Esophagus squamous epithelium (tissue), 4 donors: ENCODE measurements at regions not wholly inside any gene's neighbourhood (a gene's known extent, or its start where the extent isn't known, plus 50 kb on each side); places are given as distances from the start of the nearest gene placed in this dataset.

Experiments
- CTCF ChIP-seq, 6 experiments: fragments of 450-650 bp in 4 of 6; fragments of 200-600 bp in 2 of 6; sonication (generic) in 2 of 6; IDR thresholded peaks; one replicate each; pipeline ENCODE4 v1.5.1; 2016 to 2019; ENCODE audit warnings: antibody characterized with exemption in 6 of 6, mild to moderate bottlenecking in 4 of 6, moderate library complexity in 4 of 6
- POLR2A ChIP-seq, 4 donors: fragments of 450-650 bp; IDR thresholded peaks; one replicate each; pipeline ENCODE4 v1.6.1; 2017; ENCODE audit warnings: antibody characterized with exemption in 4 of 4, mild to moderate bottlenecking in 4 of 4, moderate library complexity in 3 of 4

DNA sequence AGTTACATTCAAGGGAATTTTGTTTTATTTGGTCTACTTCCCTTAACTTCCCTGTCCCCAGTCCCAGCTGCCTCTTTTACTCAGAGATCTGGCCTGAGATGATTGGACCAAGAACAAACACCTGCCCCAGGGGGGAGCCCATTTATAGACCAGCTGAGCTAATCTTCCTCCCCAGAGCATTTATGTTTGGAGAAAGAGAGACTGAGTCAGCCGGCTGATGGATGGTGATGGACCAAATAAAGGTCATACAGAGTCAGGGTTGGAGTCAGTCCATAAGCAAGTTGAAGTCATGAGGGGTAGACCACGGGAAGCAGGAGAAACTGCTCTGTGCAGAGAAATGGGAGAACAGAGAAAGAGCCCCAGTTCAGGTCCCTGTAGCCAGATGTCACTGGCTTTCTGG, 77.7 kb downstream of the TMEM174 start:
- no peak for TF ChIP-seq POLR2A (IDR thresholded peaks at IDR 0.05)
- TF ChIP-seq CTCF (IDR thresholded peaks at IDR 0.05) = no peak
